HepG2 (cell line): ENCODE measurements at regions not wholly inside any gene's neighbourhood (a gene's known extent, or its start where the extent isn't known, plus 50 kb on each side); places are given as distances from the start of the nearest gene placed in this dataset.

ENCODE experiments used
- AKAP8 ChIP-seq: sonication (generic); formaldehyde crosslinking; IDR thresholded peaks from 2 replicates; pipeline ENCODE4 v1.5.1; 2020; ENCODE audit warnings: mild to moderate bottlenecking, missing genetic modification reagents
- ATF3 ChIP-seq: sonication (generic); formaldehyde crosslinking; IDR thresholded peaks from 2 replicates; pipeline ENCODE4 v1.4.0; 2020; ENCODE audit warnings: missing genetic modification reagents
- BATF2 ChIP-seq: sonication (generic); formaldehyde crosslinking; IDR thresholded peaks from 2 replicates; pipeline ENCODE4 v1.8.0; 2022; ENCODE audit warnings: mild to moderate bottlenecking, missing genetic modification reagents, moderate library complexity
- BRCA1 ChIP-seq: sonication (generic); formaldehyde crosslinking; IDR thresholded peaks from 2 replicates; pipeline ENCODE4 v1.4.0; 2020; ENCODE audit warnings: missing genetic modification reagents
- CBFB ChIP-seq: sonication (generic); formaldehyde crosslinking; IDR thresholded peaks from 2 replicates; pipeline ENCODE4 v1.4.0; 2020; ENCODE audit warnings: missing genetic modification reagents
- DPF2 ChIP-seq: sonication (generic); formaldehyde crosslinking; IDR thresholded peaks from 2 replicates; pipeline ENCODE4 v1.4.0; 2020; ENCODE audit warnings: mild to moderate bottlenecking, low read depth, missing genetic modification reagents, borderline replicate concordance
- FOSL1 ChIP-seq: sonication (generic); formaldehyde crosslinking; IDR thresholded peaks from 2 replicates; pipeline ENCODE4 v1.9.0; 2021; ENCODE audit warnings: missing genetic modification reagents, borderline replicate concordance
- FOXC1 ChIP-seq: sonication (generic); formaldehyde crosslinking; IDR thresholded peaks from 2 replicates; pipeline ENCODE4 v1.8.0; 2022; ENCODE audit warnings: mild to moderate bottlenecking, missing genetic modification reagents, borderline replicate concordance
- IKZF4 ChIP-seq: sonication (generic); formaldehyde crosslinking; IDR thresholded peaks from 2 replicates; pipeline ENCODE4 v1.5.1; 2020; ENCODE audit warnings: borderline replicate concordance, mild to moderate bottlenecking, low read depth, missing genetic modification reagents; ENCODE audit errors: not compliant biosample characterization
- IRX3 ChIP-seq: sonication (generic); formaldehyde crosslinking; IDR thresholded peaks from 2 replicates; pipeline ENCODE4 v1.8.1; 2023; ENCODE audit warnings: mild to moderate bottlenecking, low read depth, missing genetic modification reagents, borderline replicate concordance
- KAT8 ChIP-seq: IDR thresholded peaks from 2 replicates; pipeline ENCODE4 v1.6.1; 2016; ENCODE audit warnings: missing genetic modification reagents, missing compliant biosample characterization
- MAFF ChIP-seq: IDR thresholded peaks from 2 replicates; pipeline ENCODE4 v1.6.1; 2011; ENCODE audit warnings: low read depth, low read length, improper control_type of control experiment
- MXI1 ChIP-seq: IDR thresholded peaks from 3 replicates; pipeline ENCODE4 v1.6.1; 2012; ENCODE audit warnings: low read depth, low read length, inconsistent platforms, borderline replicate concordance
- NR1H2 ChIP-seq: sonication (generic); formaldehyde crosslinking; IDR thresholded peaks from 2 replicates; pipeline ENCODE4 v1.8.1; 2022; ENCODE audit warnings: low read depth, missing genetic modification reagents, borderline replicate concordance
- PBX2 ChIP-seq: IDR thresholded peaks from 2 replicates; pipeline ENCODE4 v1.6.1; 2016; ENCODE audit warnings: control low read depth
- TRIM24 ChIP-seq: sonication (generic); formaldehyde crosslinking; IDR thresholded peaks from 2 replicates; pipeline ENCODE4 v1.8.0; 2022; ENCODE audit warnings: mild to moderate bottlenecking, missing genetic modification reagents
- ZBTB49 ChIP-seq: sonication (generic); formaldehyde crosslinking; IDR thresholded peaks from 2 replicates; pipeline ENCODE4 v1.4.0; 2020; ENCODE audit warnings: missing genetic modification reagents, borderline replicate concordance
- ZFP82 ChIP-seq: sonication (generic); formaldehyde crosslinking; IDR thresholded peaks from 2 replicates; pipeline ENCODE4 v1.5.1; 2020; ENCODE audit warnings: mild to moderate bottlenecking, missing genetic modification reagents, borderline replicate concordance
- ZNF281 ChIP-seq: sonication (generic); formaldehyde crosslinking; IDR thresholded peaks from 2 replicates; pipeline ENCODE4 v1.4.0; 2020; ENCODE audit warnings: missing genetic modification reagents, borderline replicate concordance
- ZNF547 ChIP-seq: sonication (generic); formaldehyde crosslinking; IDR thresholded peaks from 2 replicates; pipeline ENCODE4 v1.5.1; 2020; ENCODE audit warnings: mild to moderate bottlenecking, missing genetic modification reagents
- ZNF569 ChIP-seq: sonication (generic); formaldehyde crosslinking; IDR thresholded peaks from 2 replicates; pipeline ENCODE4 v1.5.0; 2020; ENCODE audit warnings: mild to moderate bottlenecking, missing genetic modification reagents, moderate library complexity, borderline replicate concordance
- ZNF572 ChIP-seq: sonication (generic); formaldehyde crosslinking; IDR thresholded peaks from 2 replicates; pipeline ENCODE4 v1.5.1; 2020; ENCODE audit warnings: mild to moderate bottlenecking, missing genetic modification reagents
- ZNF709 ChIP-seq: sonication (generic); formaldehyde crosslinking; IDR thresholded peaks from 2 replicates; pipeline ENCODE4 v1.5.0; 2020; ENCODE audit warnings: mild to moderate bottlenecking, missing genetic modification reagents

- peak; percentile 40 for TF ChIP-seq PBX2 (CRISPR knock-in tag)
- TF ChIP-seq MAFF, result no peak
- TF ChIP-seq IKZF4 (CRISPR knock-in tag), result no peak
- peak; percentile 86; the same call in 1 of the 2 replicates for TF ChIP-seq ZNF572 (CRISPR knock-in tag)
- TF ChIP-seq FOXC1 (CRISPR knock-in tag), result peak; percentile 92
- peak; percentile 83 for TF ChIP-seq CBFB (CRISPR knock-in tag)
- peak; percentile 55; the same call in 1 of the 2 replicates for TF ChIP-seq ZNF547 (CRISPR knock-in tag)
- peak; percentile 84 for TF ChIP-seq DPF2 (CRISPR knock-in tag)
- no peak for TF ChIP-seq ZBTB49 (CRISPR knock-in tag)
- TF ChIP-seq AKAP8 (CRISPR knock-in tag), result peak; percentile 72; the same call in 1 of the 2 replicates
- TF ChIP-seq BATF2, result peak; percentile 87
- peak; percentile 82; the same call in 1 of the 2 replicates for TF ChIP-seq NR1H2 (CRISPR knock-in tag)
- peak; percentile 77; the same call in 1 of the 2 replicates for TF ChIP-seq IRX3 (CRISPR knock-in tag)
- no peak for TF ChIP-seq FOSL1 (CRISPR knock-in tag)
- TF ChIP-seq ZNF709 (CRISPR knock-in tag), result peak; percentile 58; the same call in 1 of the 2 replicates
- peak; percentile 92 for TF ChIP-seq KAT8
- TF ChIP-seq ZNF281 (CRISPR knock-in tag), result peak; percentile 86
- TF ChIP-seq BRCA1 (CRISPR knock-in tag), result peak; percentile 98
- peak; percentile 58; the same call in 1 of the 2 replicates for TF ChIP-seq ATF3 (CRISPR knock-in tag)
- peak; percentile 83; the same call in 2 of the 3 replicates for TF ChIP-seq MXI1
- TF ChIP-seq ZFP82 (CRISPR knock-in tag), result no peak
- peak; percentile 90 for TF ChIP-seq TRIM24
- TF ChIP-seq ZNF569, result no peak
Measured at GRCh38 chr19:56955637-56956216, 115.2 kb upstream of the PEG3 start (continued).
